Amniotic epithelial cell (primary cell): ENCODE measurements at regions not wholly inside any gene's neighbourhood (a gene's known extent, or its start where the extent isn't known, plus 50 kb on each side); places are given as distances from the start of the nearest gene placed in this dataset.
A peak's percentile ranks its signal among the peaks of the same experiment; 100 is the strongest.

Experiments used
- DNase-seq: peaks from one replicate; pipeline ENCODE4 v3.0.0-alpha.2; 2010; ENCODE audit warnings: low read depth

DNA sequence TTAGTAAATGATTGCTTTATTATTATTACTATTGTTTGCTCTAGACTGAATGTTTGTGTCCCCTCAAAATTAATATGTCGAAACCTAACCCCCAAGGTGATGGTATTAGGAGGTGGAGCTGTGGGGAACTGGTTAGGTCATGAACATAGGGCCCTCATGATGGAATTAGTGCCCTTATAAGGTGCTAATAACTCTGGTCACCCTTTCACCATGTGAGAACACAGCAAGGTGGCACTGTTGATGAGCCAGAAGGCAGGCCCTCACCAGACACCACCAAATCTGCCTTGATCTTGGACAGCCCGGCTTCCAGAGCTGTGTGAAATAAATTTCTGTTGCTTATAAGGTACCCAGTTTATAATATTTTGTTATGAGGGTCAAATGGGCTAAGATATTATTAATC is 95.8 kb downstream of the BDNF start:
- DNase-seq, result no peak

DNA sequence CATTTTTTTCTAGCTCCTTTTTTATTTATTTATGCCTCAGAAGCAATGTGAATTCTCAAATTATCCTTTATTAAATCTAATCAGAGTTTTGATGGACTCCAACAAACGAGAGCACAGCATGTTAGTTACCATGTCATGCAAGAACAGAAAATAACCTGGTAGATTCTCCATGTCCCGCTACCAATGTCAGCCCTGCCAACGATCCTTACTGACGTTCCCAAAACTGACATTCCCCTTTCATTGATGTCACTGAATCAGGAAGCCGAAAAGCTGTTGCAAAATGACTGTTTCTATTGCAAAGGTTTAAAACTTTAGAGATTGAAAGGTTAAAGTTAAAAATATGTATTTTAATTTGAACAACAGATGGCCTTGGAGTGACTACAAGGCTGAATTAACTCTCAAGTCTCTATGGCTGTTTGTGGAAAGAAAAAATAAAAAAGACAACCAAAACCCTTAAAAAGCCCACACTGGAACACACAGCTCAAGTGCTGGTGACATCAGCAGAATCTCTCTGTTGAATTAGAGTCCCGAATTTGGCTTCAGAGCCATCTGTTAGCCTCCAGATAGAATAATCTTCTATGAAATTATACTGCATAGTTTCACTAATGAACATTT is 96.8 kb downstream of the BDNF start:
- no peak for DNase-seq

DNA sequence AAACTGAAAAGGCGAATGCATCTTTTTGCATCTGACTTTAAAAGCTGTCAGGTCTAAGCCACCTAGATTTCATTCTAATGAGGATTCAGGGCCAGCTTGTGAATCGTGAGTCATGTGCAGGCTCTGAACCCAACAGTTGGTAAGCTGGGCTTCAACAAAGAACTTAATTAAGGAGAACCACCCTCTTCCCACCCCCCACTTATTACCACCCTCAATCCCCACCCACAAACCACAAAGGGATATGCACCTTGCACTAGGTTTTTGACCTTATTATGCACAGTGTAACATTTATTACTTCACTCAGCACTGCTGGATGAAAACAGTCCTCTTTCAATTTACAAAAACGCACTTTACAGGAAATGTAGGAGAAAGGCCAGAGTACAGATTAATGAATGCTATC is 94.1 kb upstream of the LIN7C start:
- DNase-seq, result no peak

DNA sequence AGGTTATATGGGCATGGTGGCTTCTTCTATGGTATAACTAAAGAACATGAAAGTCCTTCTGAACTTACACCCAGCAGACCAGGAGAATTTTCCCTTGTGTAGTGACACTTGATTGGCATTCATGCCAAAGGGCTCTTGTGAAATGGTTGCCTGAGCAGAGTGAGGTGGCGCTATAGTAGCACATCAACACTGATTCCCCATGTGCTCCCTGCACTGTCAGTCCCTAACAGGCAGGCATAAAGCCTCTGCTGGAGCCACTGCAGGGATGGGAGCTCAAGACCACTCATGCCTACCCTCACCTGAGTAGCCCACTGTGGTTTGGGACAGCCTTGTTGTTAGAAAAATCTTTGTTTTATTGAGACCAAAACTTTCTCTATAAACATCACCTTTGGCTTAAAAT is 92.6 kb upstream of the LIN7C start:
- no peak for DNase-seq

DNA sequence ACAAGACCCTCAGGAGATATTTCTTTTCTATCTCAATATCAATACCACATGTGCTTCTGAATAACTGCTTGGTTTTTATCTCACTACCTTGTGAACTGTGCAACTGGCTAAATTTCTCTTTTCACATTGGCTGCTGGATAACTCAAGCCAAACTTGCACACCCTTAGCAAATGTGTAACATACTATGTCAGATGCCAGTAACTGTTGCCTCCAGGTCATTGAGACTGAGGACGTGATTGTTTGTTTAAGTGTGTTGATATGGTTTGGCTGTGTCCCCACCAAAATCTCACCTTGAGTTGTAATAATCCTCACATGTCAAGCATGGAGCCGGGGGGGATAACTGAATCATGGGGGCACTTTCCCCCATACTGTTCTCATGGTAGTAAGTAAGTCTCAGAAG is 90.2 kb upstream of the LIN7C start:
- DNase-seq, result no peak

DNA sequence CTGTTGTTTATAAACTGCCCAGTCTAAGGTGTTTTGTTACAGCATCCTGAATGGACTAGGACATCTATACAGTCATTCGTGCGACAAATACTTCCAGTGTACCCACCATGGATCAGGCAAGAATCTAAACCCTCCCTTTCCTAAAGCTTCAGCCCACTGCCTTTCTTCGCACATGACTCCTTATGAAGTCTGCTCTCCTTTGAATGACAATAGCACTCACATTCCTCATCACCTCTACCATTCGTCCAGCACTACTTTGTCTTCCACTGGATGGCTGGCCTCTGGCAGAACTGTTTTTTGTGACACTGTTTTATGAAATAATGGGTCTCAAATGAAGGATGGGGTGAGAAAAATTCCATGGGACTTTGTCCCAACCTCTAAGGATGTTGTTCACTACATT is 89.8 kb upstream of the LIN7C start:
- DNase-seq, result no peak

DNA sequence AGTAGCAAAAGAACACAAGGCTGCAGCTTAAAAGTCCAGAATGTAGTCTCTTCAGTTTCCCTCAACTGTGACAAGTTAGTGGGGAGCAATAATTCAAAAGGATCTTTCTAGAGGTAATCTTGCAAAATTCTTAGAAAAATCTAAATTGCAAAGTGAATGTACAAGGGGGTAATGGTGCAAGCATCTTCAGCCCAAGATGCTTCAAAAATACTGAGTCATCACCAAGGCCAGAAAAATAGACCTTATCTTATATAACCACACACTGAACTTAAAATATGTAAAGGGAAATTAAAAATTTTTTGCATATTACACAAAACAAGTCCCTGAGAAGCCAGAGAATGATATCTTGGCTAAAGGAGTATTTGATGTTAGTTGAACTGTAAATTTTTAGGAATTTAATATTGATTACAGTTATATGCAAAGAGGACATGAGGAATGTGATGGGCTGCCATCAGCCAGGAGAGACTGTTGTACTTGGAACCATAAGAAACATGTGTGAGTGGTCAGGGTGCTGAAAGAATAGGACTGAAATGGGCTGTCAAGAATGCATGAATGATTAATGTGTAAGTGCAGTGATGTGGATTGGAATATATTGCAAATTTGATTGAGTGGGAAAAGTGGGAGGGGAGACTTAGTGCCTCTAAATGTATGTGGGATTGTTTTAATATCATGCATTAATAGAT is 85.7 kb upstream of the LIN7C start:
- DNase-seq, result peak; percentile 70

DNA sequence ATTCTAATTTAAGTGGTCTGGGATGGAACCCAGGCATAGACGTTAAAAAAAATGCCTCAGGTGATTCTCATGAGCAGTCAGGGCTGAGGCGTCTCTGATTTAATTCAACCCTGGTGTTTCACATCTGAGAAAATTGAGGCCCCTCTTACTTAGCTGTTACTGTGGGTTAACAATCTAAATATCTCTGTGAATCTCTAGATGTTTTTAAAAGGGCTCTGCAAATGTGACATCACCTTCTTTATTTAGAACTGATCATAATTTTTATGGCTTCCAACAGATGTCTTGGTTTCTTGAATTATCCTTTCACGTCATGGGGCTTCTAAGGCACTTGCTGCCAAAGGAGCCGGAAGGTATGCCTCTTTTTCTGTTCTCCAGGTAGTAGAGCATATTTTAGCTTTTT is 76.1 kb upstream of the LIN7C start:
- no peak for DNase-seq

DNA sequence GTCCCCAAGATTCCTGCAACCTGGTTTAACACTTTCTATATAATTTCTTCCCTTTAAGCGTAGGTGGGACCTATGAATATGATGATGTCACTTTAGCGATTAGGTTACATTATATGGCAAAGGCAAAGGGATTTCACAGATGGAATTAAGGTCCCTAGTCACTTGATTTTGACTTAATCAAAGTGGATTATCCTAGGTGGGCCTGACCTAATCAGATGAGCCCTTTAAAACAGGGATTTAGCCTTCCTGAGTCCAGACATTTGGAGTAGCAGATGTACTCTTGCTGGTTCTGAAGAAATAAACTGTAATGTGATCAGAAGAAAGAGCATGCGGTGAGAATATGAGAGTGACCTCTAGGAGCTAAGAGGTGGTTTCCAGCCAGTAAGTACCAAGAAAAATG is 67.8 kb upstream of the LIN7C start:
- DNase-seq, result no peak

DNA sequence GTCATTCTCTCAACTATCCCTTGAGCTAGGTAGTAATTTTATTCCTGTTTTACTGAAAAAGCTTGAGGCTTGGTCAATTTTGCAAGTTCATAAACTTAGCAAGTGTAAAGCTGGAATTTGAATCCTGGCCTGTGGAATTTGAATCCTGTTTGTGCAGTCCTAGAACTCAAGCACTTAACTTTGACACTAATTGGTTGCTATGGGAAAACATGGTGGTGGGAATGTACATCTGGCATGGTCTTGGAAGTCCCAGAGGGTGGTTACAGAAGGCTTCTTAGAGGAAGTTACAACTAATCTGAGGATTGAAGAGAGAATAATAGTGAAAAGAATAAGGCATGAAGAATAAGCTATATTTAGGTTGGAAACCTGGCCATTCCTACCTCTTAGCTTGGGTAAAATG is 66.5 kb upstream of the LIN7C start:
- no peak for DNase-seq

DNA sequence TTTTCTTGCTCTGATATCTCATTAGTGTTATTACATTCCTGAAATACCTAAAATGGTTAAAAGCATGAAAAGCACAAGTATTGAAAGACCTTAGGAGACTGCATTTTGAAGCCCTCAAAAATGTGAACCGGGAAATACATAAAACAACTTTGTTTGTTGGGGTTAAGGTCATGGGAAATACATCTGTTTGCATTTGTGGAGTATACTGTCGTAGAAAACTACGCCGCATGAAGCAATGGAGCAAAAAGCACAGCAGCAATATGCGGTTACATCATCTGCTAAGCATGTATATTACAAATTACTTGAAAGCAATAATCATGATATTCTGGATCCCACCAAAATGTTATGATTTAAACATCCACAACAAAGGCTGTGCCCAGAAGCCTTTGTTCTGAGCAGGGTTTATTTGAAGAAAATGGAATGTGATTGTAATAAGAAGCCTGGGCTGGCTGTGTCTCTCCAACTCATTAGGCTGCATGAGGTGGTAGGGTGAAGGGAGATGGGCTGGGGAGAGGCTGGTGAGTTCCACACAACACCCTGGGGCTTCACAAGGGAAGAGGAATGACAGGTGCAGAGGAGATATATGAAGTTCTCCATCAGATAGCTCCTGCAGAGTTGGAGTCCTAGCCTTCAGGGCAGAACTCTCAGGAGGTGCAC is 64.7 kb upstream of the LIN7C start:
- DNase-seq, result peak; percentile 77

DNA sequence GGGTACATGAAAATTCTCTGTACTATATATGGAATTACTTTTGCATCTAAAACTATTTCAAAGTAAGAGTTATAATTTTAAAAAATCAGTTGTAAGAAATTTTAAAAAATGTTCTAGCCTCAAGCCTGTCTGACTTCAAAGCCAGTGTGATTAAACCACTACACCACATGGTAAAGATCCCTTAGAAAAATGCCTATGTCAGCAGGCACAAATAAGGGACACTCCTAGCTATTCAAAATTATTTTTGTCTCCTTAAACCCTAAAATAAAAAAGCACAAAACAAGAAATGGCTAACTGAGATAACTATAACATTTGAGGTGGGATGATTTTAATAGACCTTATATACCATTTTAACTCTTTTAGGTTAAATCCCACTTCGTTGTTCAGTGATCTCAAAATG is 64.0 kb upstream of the LIN7C start:
- no peak for DNase-seq

DNA sequence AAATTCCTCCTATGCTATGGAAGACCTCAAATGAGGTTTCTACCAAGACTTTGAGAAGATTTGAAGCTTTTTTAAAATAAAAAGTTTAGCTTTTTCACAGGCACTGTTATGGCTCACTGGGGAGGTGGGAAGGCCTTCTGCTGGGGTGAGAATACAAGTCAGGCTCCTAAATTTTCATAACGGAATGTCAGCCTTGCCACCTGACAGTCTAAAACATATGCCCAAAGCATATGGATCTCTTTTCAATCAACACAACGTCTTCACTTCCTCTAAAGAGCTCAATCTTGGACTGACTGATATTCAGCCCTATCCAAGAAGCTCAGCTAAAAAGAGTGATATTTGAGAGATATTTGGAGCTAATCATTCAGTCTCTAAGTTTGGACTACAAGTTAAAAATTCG is 57.1 kb upstream of the LIN7C start:
- DNase-seq, result no peak

DNA sequence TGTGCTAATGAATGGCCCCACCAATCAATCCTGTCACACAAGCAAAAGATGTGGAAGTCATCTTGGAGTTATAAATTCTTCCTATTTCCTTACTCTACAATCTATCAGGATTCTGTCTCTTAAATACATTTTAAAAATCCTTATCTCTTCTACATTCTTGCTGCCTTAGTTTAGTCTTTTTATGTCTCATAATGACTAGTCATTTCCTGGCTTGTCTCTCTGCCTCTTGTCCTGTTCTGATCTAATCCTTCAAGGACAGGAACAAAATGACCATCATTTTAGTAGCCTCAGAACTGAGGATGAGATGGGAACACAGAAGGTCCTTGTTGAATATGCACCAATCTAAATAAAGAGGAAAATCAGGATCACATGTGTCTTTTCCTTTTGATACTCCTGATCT is 56.6 kb upstream of the LIN7C start:
- peak; percentile 70 for DNase-seq

DNA sequence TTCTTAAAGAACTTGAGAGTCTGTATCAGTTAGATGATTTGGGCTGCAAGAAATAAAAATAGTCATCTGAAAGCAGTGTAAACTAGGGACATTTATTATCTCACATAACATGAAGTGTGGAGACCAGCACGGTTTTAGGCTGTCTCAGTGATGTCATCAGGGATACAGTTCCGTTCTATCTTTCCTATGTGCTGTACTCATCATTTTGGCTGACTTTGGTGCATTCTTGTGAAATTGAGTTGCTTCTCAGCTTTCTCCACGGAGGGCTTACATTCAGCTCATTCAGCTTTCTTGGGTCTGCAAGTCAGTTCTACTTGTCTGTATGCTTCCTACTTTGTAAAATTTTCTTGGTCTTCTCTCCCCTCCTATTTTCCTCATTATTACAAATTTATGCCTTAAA is 51.8 kb upstream of the LIN7C start:
- DNase-seq, result no peak

DNA sequence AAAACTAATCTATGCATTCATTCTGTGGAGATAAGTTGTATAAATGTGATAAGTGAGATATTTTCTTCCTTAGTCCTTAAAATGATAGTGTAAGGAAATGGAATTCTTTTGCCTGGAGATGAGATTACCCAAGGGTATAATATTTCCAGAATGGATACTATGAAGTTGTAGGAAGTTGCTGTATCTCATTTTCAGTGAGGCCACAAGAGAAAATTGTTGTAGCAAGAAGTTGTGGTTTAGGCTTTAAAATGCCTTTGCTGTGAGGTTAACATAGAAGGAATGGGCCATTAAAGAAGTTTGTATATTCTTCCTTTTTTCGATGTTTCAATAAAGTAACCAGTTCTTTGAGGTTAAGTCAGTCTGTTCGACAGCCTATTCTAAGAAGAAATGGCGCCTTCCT is 50.7 kb upstream of the LIN7C start:
- DNase-seq, result peak; percentile 58
